ENCODE measurements at regions not wholly inside any gene's neighbourhood (a gene's known extent, or its start where the extent isn't known, plus 50 kb on each side); places are given as distances from the start of the nearest gene placed in this dataset. TPM values are rescaled to one million over a fixed set of nuclear protein-coding genes. Genes with fewer than 3 reads are reported as not detected.

GRCh38 chr20:6185268-6185667 is 62.4 kb upstream of the FERMT1 start:
- ChIA-PET POLR2A (no interaction called here), CTCF (no interaction called here)
- no peaks in the 10 kb centered on the region for H3K9me3 ChIP-seq (ENCODE audit: control insufficient read depth, insufficient read depth, low read length)
- H3K27ac ChIP-seq (ENCODE audit: low read depth, low read length) = no peak overlapping the region
- no peak for DNase-seq (ENCODE audit: low read depth, low spot score)
- no peak overlapping the region for H3K4me3 ChIP-seq (ENCODE audit: low read depth, low read length)
- TF ChIP-seq CTCF (IDR thresholded peaks at IDR 0.05; ENCODE audit: low read depth, low read length) = no peak
- H3K27me3 ChIP-seq (ENCODE audit: control insufficient read depth, insufficient read depth, low read length) = no peaks in the 10 kb centered on the region

- Histone ChIP-seq H3K9me3 (ENCODE audit: control insufficient read depth, insufficient read depth, low read length) (no peaks in the 10 kb centered on the region), H3K27ac (ENCODE audit: low read depth, low read length) (no peak overlapping the region), H3K27me3 (ENCODE audit: control insufficient read depth, insufficient read depth, low read length) (no peaks in the 10 kb centered on the region), H3K4me3 (ENCODE audit: low read depth, low read length) (no peak overlapping the region)
- no peak for DNase-seq (ENCODE audit: low read depth, low spot score)
- POLR2A ChIA-PET = no interaction called here
- TF ChIP-seq CTCF (IDR thresholded peaks at IDR 0.05; ENCODE audit: low read depth, low read length) = no peak
- CTCF ChIA-PET = no interaction called here
These were observed 61.3 kb upstream of the FERMT1 start for GRCh38 chr20:6184086-6184485.

GRCh38 chr20:6180531-6180930 is 57.7 kb upstream of the FERMT1 start:
- Histone ChIP-seq H3K9me3 (ENCODE audit: control insufficient read depth, insufficient read depth, low read length) (no peaks in the 10 kb centered on the region), H3K27me3 (ENCODE audit: control insufficient read depth, insufficient read depth, low read length) (no peaks in the 10 kb centered on the region), H3K27ac (ENCODE audit: low read depth, low read length) (no peak overlapping the region), H3K4me3 (ENCODE audit: low read depth, low read length) (no peak overlapping the region)
- ChIA-PET POLR2A (no interaction called here), CTCF (interaction anchor here (1.0 kb wide), 1 partner anchor 1195 kb away, joined by 5 read pairs; no protein-coding TSS in a partner anchor)
- no peak for TF ChIP-seq CTCF (IDR thresholded peaks at IDR 0.05; ENCODE audit: low read depth, low read length)
- DNase-seq (ENCODE audit: low read depth, low spot score) = no peak

GRCh38 chr20:6178537-6178936 is 55.7 kb upstream of the FERMT1 start:
- H3K4me3 ChIP-seq (ENCODE audit: low read depth, low read length) = no peak overlapping the region
- POLR2A ChIA-PET = no interaction called here
- H3K9me3 ChIP-seq (ENCODE audit: control insufficient read depth, insufficient read depth, low read length) = no peaks in the 10 kb centered on the region
- CTCF ChIA-PET = interaction anchor here (0.6 to 4.0 kb wide), 2 partner anchors 74 to 1107 kb away, joined by 3 to 21 read pairs; no protein-coding TSS in a partner anchor
- peak; percentile 3 for DNase-seq (ENCODE audit: low read depth, low spot score)
- H3K27ac ChIP-seq (ENCODE audit: low read depth, low read length) = no peak overlapping the region
- TF ChIP-seq CTCF (IDR thresholded peaks at IDR 0.05; ENCODE audit: low read depth, low read length) = peak; percentile 56
- H3K27me3 ChIP-seq (ENCODE audit: control insufficient read depth, insufficient read depth, low read length) = no peaks in the 10 kb centered on the region

- Histone ChIP-seq H3K27ac (ENCODE audit: low read depth, low read length) (no peak overlapping the region), H3K4me3 (ENCODE audit: low read depth, low read length) (no peak overlapping the region), H3K27me3 (ENCODE audit: control insufficient read depth, insufficient read depth, low read length) (no peaks in the 10 kb centered on the region), H3K9me3 (ENCODE audit: control insufficient read depth, insufficient read depth, low read length) (no peaks in the 10 kb centered on the region)
- TF ChIP-seq CTCF (IDR thresholded peaks at IDR 0.05; ENCODE audit: low read depth, low read length) = no peak
- no peak for DNase-seq (ENCODE audit: low read depth, low spot score)
- ChIA-PET POLR2A (no interaction called here), CTCF (no interaction called here)
These were observed 50.7 kb upstream of the FERMT1 start for GRCh38 chr20:6173481-6173880.

Small RNAs in the stretch of these regions (small RNA-seq; reads per million reads assigned to genes)
- gene AL109618.2 (ENCODE audit: insufficient read length, low read depth) = not detected

Measured in AG04450 (cell line).